ENCODE measurements at regions not wholly inside any gene's neighbourhood (a gene's known extent, or its start where the extent isn't known, plus 50 kb on each side); places are given as distances from the start of the nearest gene placed in this dataset.

DNA sequence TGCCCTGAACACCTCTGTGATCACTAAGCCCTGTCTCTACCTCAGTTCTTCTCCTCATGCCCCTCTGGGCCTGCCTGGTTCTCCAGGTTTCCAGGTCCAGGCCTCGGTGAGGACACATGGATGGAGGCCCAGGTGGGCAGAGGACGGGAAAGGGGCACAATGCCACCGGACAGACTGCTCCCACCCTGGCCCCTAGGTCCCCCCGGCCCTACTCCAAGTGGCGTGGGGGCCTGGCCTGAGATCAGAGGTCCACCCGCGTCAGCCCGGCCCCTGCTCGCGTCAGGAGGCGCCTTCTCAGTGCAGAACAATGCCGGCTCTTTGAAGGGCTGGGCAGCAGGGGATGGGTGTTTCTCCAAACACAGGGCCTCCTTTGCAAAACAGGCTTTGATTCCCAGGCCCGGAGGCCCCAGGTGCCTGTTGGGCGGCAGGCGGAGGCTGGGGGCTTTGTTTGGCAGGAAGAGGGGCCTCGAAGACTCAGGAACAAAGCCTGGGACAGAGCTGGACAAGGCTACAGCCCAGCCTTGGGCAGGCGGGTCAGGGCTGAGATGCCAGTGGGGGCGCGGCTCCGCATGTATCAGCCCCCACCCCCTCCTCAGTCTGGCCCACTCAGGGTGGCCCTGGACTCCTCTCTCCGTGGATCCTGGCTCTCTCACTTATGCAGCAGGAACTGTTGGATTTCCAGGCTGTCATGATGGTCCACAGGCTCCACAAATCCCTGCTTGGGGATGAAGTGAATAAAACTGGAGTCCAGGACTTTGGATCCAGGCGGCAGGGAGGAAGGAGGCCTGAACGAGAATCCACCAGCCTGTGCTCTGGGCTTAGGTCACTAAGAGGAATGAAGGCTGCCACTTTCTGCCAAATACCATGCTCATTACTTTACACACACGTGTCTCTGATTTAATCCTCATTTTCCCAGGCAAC, 77.4 kb upstream of the SLC2A1 start:
- TF ChIP-seq CTCF (IDR thresholded peaks at IDR 0.05; ENCODE audit: low read length): no peak
- no peak for TF ChIP-seq EZH2 (optimal IDR thresholded peaks at IDR 0.05; ENCODE audit: low read depth, low read length)
